NCI-H1694 treated with DMSO at 0.1 percent for 48 hours (cell line): ENCODE measurements at regions not wholly inside any gene's neighbourhood (a gene's known extent, or its start where the extent isn't known, plus 50 kb on each side); places are given as distances from the start of the nearest gene placed in this dataset.
"Not testable (repeated sequence)": the region's sequence is repeated elsewhere in the genome, so short reads cannot be mapped to it uniquely, and the experiment has no call there.

Experiments
- DNase-seq: peaks from one replicate; lab custom pipeline; 2025; lab: John Stamatoyannopoulos, UW

- DNase-seq, result no peak
Measured at GRCh38 chr2:142575561-142575960, 301.9 kb upstream of the KYNU start.

GRCh38 chr2:142574388-142574787 is 303.1 kb upstream of the KYNU start:
- DNase-seq, result no peak

DNA sequence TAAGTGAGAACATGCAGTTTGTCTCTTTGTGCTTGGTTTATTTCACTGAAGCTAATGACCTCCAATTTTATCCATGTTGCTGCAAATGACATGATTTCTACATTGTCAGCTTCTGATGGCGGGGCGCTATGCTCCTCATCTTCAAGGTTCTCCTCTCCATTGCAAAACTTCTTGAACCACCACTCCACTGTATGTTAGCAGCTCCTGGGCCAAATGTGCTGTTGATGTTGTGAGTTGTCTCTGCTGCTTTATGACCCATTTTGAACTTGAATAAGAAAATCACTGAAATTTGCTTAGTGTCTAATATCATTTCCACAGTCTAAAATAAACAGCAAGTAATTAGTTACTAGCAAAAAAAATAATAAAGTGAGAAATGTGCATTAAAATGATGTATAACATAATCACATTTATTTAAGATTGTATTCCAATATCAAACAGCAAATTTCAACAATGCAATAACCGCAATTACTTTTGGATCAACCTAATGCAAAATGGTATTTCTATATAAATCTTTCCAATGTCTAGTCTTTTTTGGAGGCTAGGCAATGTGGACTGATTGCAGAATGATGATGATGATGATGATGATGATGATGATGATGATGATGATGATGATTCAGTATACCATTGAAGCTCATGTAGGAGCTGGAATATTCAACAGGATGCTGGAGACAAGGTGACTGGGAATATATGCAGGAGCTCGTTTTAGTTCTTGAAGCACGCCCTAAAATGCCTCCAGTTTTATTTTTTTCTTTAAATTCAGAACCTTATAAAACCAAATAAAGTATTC is 304.9 kb upstream of the KYNU start:
- no peak for DNase-seq

DNA sequence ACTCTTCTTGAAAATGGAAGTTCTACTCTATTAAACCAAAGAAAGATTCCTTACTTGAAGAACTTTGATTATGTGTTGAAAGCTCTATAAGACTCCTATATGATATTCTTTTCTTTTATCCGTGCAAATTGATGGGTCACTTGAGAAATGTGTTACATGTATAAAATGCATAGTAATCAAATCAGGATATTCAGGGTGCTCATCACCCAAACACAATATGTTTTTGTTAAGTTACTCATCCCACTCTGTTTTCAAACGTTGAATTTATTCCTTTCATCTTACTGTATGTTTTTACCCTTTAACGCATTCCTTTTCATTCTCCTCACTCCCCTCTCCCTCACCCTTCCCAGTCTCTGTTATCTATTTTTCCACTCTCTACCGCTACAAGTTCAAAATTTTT is 305.5 kb upstream of the KYNU start:
- no peak for DNase-seq

DNA sequence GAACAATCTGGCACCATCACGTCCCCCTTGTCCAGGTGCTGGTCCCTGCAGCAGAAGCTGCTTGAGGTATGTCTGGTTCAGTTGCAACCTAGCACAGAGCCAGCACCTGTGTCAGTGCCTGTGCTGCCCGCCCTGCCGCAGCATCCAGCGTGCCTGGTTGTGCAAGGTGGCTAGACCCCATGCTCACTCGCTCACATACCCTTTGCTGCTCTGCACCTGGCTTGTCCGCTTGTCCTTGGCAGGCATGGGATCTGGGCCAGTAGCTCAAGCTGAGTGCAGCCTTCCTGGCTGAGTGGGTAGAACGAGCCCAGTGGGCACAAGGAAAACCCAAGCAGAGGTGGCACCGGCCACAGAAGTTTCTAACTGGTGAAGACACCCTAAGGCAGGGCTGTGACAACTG is 314.6 kb upstream of the KYNU start:
- no peak for DNase-seq

DNA sequence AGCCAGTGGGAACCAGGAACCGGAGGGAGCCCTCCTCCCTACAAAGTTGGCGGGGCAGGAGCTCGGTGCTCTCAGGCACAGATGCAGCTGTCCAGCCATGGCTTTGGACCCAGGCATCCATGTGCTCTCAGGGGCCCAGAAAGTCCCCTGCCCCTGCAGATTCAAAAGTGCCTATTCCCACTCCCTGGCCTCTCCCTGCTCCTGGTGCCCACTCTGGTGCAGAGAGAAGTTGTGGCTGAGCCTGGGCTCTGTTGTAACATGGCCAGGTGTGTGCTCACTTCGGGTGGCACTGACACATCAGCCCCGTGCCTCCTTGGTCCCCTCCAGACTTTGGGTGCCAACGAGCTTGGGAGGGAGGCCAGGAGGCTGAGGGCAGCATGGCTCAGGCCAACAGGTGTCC is 315.8 kb upstream of the KYNU start:
- DNase-seq, result no peak

GRCh38 chr2:142557391-142557790 is 320.1 kb upstream of the KYNU start:
- no peak for DNase-seq

DNA sequence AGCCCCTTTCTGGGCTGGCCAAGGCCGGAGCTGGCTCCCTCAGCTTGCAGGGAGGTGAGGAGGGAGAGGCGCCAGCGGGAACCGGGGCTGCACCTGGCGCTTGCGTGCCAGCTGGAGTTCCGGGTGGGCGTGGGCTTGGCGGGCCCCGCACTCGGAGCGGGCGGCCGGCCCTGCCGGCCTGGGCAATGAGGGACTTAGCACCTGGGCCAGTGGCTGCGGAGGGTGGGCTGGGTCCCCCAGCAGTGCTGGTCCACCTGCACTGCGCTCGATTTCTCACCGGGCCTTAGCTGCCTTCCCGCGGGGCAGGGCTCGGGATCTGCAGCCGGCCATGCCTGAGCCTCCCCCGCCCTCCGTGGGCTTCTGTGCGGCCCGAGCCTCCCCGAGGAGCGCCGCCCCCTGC is 331.5 kb upstream of the KYNU start:
- not testable (repeated sequence) for DNase-seq

DNA sequence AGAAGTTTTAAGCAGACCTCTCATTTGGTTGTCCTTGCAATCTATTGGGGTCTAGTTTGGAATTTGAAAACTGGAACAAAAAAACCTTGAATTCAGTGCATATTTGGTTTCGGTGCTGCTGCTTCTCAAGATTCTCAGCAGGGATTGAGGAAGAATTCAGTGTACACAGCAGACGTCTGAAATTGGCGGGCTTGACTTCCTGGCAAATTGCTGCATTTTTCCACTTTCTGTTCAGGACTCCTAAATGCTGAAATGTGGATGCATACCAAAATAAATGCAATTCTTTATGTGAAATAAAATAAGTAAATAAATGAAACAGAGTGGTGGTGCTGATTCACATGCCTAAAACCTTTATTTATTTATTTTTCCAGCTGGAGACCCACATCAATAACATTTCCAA is 332.4 kb upstream of the KYNU start:
- DNase-seq, result no peak

DNA sequence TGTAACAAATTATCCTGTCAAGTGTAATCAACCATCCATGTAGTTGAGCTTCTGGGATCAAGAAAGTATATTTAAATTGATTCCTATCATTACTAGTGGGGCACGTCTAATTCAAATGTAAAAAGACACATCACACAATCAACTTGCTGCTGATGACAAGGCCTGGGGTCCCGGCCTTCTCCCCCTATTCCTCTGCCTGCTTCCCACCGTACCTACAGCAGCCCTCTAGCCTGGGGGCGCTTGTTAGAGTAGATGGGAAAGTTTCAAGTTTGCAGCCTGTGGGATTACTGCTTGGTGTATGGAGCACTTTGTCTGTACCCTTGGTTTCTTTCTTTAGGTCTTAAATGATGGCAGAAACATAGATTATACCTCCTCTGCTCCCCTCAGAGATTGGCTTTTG is 333.3 kb upstream of the KYNU start:
- DNase-seq, result no peak

DNA sequence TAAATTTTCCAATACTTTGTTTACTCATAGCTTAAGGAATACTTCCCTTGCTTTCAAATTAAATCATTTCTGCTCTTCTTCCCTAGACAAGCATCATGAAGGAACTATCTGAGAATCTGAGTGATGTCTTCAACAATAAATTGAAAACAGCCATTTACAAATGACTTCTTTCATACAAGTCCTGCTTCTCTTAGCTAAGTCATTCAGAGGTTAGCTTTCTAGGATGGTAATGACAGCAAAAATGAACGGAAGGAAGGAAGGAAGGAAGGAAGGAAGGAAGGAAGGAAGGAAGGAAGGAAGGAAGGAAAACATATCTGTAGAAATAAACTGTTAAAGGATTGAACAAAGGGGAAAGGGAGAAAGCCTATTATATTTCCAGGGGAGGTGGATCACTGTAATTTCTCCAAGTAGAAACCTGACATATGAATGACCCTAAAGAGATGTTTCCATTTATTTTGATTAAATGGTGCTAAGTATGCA is 335.0 kb upstream of the KYNU start:
- DNase-seq, result no peak

DNA sequence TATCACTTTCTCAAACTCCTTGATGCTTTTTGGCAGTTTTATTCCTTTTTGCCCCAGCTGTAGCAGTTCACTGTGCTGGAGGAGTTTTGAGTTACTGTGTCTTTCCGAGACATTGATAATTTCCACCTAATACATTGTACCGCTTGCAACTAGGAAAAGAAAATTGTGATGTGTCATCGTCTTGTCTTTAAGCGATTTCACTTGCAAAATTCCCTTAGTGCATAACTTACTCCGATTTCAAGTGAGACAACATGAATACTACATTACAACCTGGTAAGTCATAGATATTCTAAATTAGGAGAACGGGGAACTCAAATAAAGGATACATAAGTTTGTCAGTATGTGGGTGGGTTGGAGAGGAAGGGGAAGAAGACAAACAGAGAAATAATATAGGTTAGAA is 340.5 kb upstream of the KYNU start:
- no peak for DNase-seq

DNA sequence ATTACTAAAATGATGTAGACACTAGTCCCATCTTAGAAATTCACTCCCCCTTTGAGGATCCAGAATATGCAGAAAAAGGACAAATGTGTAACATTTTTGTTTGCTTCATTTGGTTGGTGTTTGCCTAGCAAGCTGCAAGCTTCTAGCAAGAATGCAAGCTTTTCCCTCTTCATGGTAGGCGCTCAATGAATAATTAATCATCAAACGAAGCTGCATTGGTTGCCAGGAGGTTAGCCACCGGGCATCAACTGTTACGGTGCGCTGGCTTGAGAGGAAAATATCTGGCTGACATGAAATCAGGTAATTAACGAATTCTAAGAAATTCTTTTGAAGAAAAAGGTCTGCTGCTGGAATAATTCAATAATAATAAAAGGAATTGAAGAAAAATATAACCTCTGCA is 341.0 kb upstream of the KYNU start:
- no peak for DNase-seq

DNA sequence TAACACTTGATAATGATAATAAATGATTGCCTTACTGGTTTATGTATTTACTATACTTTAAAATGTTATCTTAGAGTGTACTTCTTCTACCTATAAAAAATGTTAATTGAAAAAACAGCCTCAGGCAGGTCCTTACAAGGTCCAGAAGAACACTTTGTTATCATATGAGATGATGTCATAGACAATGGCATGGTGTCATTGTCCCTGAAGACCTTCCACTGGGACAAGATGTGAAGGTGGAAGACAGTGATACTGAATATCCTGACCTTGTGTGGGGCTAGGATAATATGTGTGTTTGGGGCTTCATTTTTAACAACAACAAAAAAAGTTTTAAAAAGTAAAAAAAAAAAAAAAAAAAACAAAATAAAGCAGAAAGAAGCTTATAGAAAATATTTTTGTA is 342.2 kb upstream of the KYNU start:
- no peak for DNase-seq

DNA sequence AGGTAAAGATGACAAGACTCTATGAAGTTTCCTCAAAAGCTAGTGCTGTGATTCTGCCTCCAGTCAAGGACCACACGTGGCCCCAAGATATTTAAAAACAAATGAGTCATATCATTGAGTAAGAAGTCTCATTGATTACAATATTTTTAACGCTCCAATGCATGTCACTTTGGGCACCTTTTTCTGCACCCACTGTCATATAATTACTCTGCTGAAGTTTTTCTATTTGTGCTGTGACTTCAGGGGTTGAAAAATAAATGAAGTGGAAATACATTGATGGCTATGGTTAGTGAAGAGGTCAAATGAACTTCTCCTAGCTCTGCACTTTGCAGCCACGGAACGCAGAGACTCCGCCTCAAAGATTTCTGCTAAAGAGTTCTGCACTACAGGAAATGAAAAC is 344.3 kb upstream of the KYNU start:
- DNase-seq, result no peak

GRCh38 chr2:142531377-142531776 is 346.1 kb upstream of the KYNU start:
- no peak for DNase-seq

DNA sequence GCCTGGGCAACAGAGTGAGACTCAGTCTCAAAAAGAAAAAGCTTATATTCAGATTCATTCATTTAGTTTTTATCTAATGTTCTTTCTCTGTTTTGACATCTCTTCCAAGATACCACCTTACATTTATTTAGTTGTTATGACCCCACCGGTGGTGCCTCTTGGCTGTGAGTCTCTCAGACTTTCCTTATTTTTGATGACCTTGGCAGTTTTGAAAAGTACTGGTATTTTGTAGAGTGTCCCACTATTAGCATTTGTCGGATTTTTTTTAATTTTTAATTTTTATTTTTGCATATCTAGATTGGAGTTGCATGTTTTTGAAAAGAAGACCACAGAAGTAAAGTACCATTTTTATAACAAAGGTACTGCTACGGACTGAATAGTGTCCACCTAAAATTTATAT is 351.7 kb upstream of the KYNU start:
- DNase-seq, result no peak

DNA sequence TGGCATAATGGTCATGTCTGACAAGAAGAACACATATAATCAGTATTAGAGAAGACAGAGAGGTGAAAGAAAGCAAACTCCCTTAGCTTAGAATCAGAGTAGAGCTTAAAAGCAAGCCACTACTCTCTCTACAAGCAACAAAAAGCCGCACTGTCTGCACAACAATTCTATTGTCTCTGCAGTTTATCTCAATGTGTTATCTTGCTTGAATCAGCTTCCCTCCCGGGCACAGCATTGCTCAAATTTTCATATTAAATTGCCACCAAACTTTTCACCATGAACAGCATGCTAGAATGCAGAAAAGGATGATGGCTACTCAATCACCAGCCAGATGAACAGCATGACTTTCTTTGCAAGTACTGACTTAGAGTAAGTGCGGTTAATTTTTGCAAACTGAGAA is 356.0 kb upstream of the KYNU start:
- DNase-seq, result no peak

- no peak for DNase-seq
Measured at GRCh38 chr2:142515493-142515892, 362.0 kb upstream of the KYNU start.

DNA sequence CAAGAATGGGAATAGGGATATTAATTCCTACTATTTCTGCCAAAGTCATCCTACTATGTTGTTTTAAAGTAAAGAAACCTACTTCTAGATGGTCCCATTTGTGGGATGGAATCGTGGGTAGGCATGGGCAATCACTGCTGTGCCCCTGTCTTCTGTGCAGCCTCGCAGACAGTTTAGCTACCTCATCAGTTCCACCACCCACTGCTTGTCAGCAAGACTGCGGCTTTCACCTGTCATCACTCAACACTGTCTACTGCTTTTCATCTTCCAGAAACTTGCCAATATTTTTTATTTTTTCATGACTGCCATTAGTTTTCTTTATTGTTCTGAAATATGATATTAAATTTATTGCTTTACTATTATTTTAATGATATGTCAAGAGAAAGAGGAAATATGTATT is 368.1 kb upstream of the KYNU start:
- DNase-seq, result no peak

DNA sequence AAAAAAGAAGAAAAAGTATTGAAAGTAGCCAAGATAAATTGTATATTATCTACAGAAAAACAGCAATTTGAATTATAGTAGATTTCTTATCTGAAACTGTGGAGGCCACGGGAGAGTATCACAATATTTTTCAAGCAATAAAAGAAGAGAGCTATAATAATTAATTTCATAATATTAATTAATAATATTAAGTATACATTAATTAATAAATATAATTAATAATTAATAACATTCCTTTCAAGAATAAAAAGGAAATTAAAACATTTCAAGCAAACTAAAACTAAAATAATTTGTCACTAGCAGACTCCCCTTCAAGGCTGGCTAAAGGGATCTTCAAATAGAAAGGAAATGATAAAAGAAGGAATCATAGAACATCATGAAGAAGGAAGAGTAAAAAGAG is 372.7 kb upstream of the KYNU start:
- no peak for DNase-seq

DNA sequence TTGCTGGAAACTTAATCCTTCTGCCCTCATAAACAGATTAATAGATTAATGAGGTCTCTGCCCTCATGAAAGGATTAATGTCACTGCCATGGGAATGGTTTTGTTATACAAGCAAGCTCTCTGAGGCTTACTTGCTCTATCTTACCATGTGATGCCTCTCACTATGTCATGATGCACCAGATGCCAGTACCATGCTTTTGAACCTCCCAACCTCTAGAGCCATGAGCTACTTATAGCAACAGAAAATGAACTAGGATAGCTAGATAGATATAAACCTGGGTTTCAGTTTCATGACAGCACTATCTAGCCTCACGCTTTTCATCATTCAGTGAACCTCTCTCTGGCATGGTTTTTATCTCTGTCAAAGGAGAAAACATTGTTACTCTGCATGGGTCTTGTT is 371.6 kb upstream of the LRP1B start:
- no peak for DNase-seq

GRCh38 chr2:142495141-142495540 is 364.3 kb upstream of the LRP1B start:
- no peak for DNase-seq

DNA sequence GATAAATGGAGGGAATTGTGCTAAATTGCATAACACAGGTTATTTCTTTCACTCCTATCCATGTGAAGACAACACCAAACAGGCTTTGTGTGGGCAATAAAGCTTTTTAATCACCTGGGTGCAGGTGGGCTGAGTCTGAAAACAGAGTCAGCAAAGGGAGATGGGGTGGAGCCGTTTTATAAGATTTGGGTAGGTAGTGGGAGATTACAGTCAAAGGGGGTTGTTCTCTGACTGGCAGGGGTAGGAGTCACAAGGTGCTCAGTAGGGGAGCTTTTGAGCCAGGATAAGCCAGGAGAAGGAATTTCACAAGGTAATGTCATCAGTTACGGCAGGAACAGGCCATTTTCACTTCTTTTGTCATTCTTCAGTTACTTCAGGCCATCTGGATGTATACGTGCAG is 358.8 kb upstream of the LRP1B start:
- DNase-seq, result not testable (repeated sequence)
